Stimulated activated CD8-positive, alpha-beta memory T cell treated with anti-CD3 and anti-CD28 coated beads, Interleukin-12 subunit alpha, Interleukin-12 subunit beta, amount 100 ng/mL, for 24 hours (primary cell): ENCODE measurements at regions not wholly inside any gene's neighbourhood (a gene's known extent, or its start where the extent isn't known, plus 50 kb on each side); places are given as distances from the start of the nearest gene placed in this dataset.

Source experiments
- DNase-seq: peaks from one replicate; pipeline ENCODE4 v3.0.0-alpha.2; 2020; ENCODE audit errors: extremely low read depth

GRCh38 chr22:47694536-47695130, 932.2 kb downstream of the TBC1D22A start:
- DNase-seq, result no peak

- DNase-seq, result no peak
Measured at GRCh38 chr22:47693606-47694005, 931.2 kb downstream of the TBC1D22A start.

GRCh38 chr22:47692811-47693210, 930.4 kb downstream of the TBC1D22A start:
- DNase-seq, result no peak

- DNase-seq, result no peak
Measured at GRCh38 chr22:47691152-47691895, 928.9 kb downstream of the TBC1D22A start.

- no peak for DNase-seq
Measured at GRCh38 chr22:47690586-47690985, 928.1 kb downstream of the TBC1D22A start.

GRCh38 chr22:47690166-47690565, 927.7 kb downstream of the TBC1D22A start:
- no peak for DNase-seq

- DNase-seq, result no peak
Measured at GRCh38 chr22:47687776-47688175, 925.3 kb downstream of the TBC1D22A start.

- DNase-seq, result no peak
Measured at GRCh38 chr22:47687346-47687655, 924.9 kb downstream of the TBC1D22A start.

- no peak for DNase-seq
Measured at GRCh38 chr22:47686594-47687345, 924.3 kb downstream of the TBC1D22A start.

- DNase-seq, result no peak
Measured at GRCh38 chr22:47681411-47682165, 919.1 kb downstream of the TBC1D22A start.

- DNase-seq, result no peak
Measured at GRCh38 chr22:47678636-47679287, 916.3 kb downstream of the TBC1D22A start.

GRCh38 chr22:47678048-47678447, 915.6 kb downstream of the TBC1D22A start:
- no peak for DNase-seq

- no peak for DNase-seq
Measured at GRCh38 chr22:47676685-47677084, 914.2 kb downstream of the TBC1D22A start.

- no peak for DNase-seq
Measured at GRCh38 chr22:47674600-47674999, 912.1 kb downstream of the TBC1D22A start.

- no peak for DNase-seq
Measured at GRCh38 chr22:47673557-47673956, 911.1 kb downstream of the TBC1D22A start.

- no peak for DNase-seq
Measured at GRCh38 chr22:47672526-47672925, 910.1 kb downstream of the TBC1D22A start.

GRCh38 chr22:47665151-47665550, 902.7 kb downstream of the TBC1D22A start:
- no peak for DNase-seq

GRCh38 chr22:47663615-47664605, 901.5 kb downstream of the TBC1D22A start:
- no peak for DNase-seq

GRCh38 chr22:47659467-47660223, 897.2 kb downstream of the TBC1D22A start:
- DNase-seq, result no peak

- DNase-seq, result no peak
Measured at GRCh38 chr22:47658182-47658581, 895.7 kb downstream of the TBC1D22A start.
